HepG2 (cell line): ENCODE measurements at regions not wholly inside any gene's neighbourhood (a gene's known extent, or its start where the extent isn't known, plus 50 kb on each side); places are given as distances from the start of the nearest gene placed in this dataset.
A peak's percentile ranks its signal among the peaks of the same experiment; 100 is the strongest.

Source experiments
- EED ChIP-seq: sonication (generic); formaldehyde crosslinking; IDR thresholded peaks from 2 replicates; pipeline ENCODE4 v1.5.0; 2020; ENCODE audit warnings: mild to moderate bottlenecking, missing genetic modification reagents
- FOXC1 ChIP-seq: sonication (generic); formaldehyde crosslinking; IDR thresholded peaks from 2 replicates; pipeline ENCODE4 v1.8.0; 2022; ENCODE audit warnings: mild to moderate bottlenecking, missing genetic modification reagents, borderline replicate concordance
- HOXA5 ChIP-seq: sonication (generic); formaldehyde crosslinking; IDR thresholded peaks from 2 replicates; pipeline ENCODE4 v1.4.0; 2020; ENCODE audit warnings: missing genetic modification reagents
- JUN ChIP-seq: sonication (generic); formaldehyde crosslinking; IDR thresholded peaks from 2 replicates; pipeline ENCODE4 v1.4.0; 2020; ENCODE audit warnings: mild to moderate bottlenecking, missing genetic modification reagents
- NR2C2 ChIP-seq: sonication (generic); formaldehyde crosslinking; IDR thresholded peaks from 2 replicates; pipeline ENCODE4 v1.4.0; 2020; ENCODE audit warnings: missing genetic modification reagents, mild to moderate bottlenecking, moderate library complexity, borderline replicate concordance
- RBFOX2 ChIP-seq: fragments of 200-400 bp; formaldehyde crosslinking; IDR thresholded peaks from 2 replicates; pipeline ENCODE4 v1.6.1; 2017; ENCODE audit warnings: low read depth, mild to moderate bottlenecking, low read length
- RBM39 ChIP-seq: fragments of 200-400 bp; formaldehyde crosslinking; IDR thresholded peaks from one replicate; pipeline ENCODE4 v1.6.1; 2018; ENCODE audit warnings: antibody characterized with exemption, mild to moderate bottlenecking, low read depth, low read length; ENCODE audit not compliant: poor library complexity, severe bottlenecking
- SATB2 ChIP-seq: sonication (generic); formaldehyde crosslinking; IDR thresholded peaks from 2 replicates; pipeline ENCODE4 v1.5.0; 2020; ENCODE audit warnings: missing genetic modification reagents
- ZBTB21 ChIP-seq: sonication (generic); formaldehyde crosslinking; IDR thresholded peaks from 2 replicates; pipeline ENCODE4 v1.4.0; 2020; ENCODE audit warnings: missing genetic modification reagents
- ZFP36L1 ChIP-seq: sonication (generic); formaldehyde crosslinking; IDR thresholded peaks from 2 replicates; pipeline ENCODE4 v1.8.0; 2022; ENCODE audit warnings: mild to moderate bottlenecking, missing genetic modification reagents, moderate library complexity
- ZNF34 ChIP-seq: sonication (generic); formaldehyde crosslinking; IDR thresholded peaks from 2 replicates; pipeline ENCODE4 v1.4.0; 2020; ENCODE audit warnings: mild to moderate bottlenecking, missing genetic modification reagents, borderline replicate concordance
- ZNF557 ChIP-seq: sonication (generic); formaldehyde crosslinking; IDR thresholded peaks from 2 replicates; pipeline ENCODE4 v1.4.0; 2020; ENCODE audit warnings: missing genetic modification reagents
- ZNF614 ChIP-seq: IDR thresholded peaks from 2 replicates; pipeline ENCODE4 v1.6.1; 2018; ENCODE audit warnings: missing biosample characterization, missing genetic modification reagents, inconsistent platforms, borderline replicate concordance
- ZNF619 ChIP-seq: sonication (generic); formaldehyde crosslinking; IDR thresholded peaks from 2 replicates; pipeline ENCODE4 v1.4.0; 2020; ENCODE audit warnings: mild to moderate bottlenecking, missing genetic modification reagents
- ZNF879 ChIP-seq: sonication (generic); formaldehyde crosslinking; IDR thresholded peaks from 2 replicates; pipeline ENCODE4 v1.8.1; 2023; ENCODE audit warnings: missing genetic modification reagents
- TF ChIP-seq, protein P1 (sequence below): sonication (generic); formaldehyde crosslinking; IDR thresholded peaks from 2 replicates; pipeline ENCODE4 v1.9.0; 2021; ENCODE audit warnings: missing genetic modification reagents, borderline replicate concordance
- TF ChIP-seq, protein P2 (sequence below): IDR thresholded peaks from 2 replicates; pipeline ENCODE4 v1.6.1; 2012; ENCODE audit warnings: low read length, improper control_type of control experiment
- TF ChIP-seq, protein P3 (sequence below): sonication (generic); formaldehyde crosslinking; IDR thresholded peaks from 2 replicates; pipeline ENCODE4 v1.4.0; 2020; ENCODE audit warnings: missing genetic modification reagents
- TF ChIP-seq, protein P4 (sequence below): sonication (generic); formaldehyde crosslinking; IDR thresholded peaks from 2 replicates; pipeline ENCODE4 v1.4.0; 2020; ENCODE audit warnings: missing genetic modification reagents, low read depth, mild to moderate bottlenecking, borderline replicate concordance
- TF ChIP-seq, protein P5 (sequence below): sonication (generic); formaldehyde crosslinking; IDR thresholded peaks from 2 replicates; pipeline ENCODE4 v1.5.0; 2020; ENCODE audit warnings: missing genetic modification reagents

DNA sequence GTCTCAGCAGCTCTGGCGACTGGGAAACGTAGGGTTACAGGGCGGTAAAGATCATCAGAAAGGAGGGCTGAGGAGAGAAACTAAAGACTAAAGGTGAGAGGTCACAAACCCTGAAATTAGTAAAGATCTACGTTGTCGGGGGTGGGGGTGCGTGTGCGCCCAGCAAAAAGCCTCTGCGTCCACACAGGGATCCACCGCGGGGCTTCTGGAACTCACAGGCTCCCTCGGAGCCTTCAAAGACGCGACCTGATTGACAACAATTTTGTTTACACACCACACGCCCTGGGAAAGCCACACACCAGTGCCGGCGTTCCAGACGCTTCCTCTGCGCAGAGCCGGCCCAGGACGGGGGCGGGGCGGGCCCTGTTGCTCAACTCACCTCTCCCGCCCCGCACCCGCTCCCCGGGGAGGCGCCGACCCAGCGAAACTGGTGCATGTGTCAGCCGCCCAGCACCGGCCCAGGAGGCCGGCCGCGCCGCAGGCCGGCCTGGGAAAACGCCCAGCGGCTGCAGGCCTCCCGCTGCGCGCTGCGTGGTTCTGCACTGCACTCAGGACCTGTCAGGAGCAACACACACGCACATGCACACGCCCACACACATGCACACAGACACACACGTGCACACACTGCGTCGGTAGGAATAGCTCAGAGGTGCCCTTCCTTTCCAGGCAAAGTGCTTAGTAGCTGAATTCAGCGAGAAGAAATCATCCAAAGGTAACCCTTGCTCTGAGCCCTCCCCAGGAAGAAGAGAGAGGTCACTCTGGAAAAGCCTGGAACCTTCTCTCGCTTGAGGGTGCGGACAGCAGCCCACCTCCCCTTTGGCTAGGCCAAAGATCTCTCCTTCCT lies 57.2 kb upstream of the ARID1B start (continued):
- TF ChIP-seq ZNF879 (CRISPR knock-in tag) (peak; percentile 91), ZNF34 (0 out of 2 replicates have a peak, but pooled peaks have one; percentile 24), ZNF557 (peak; percentile 46; the same call in 1 of the 2 replicates), NR2C2 (CRISPR knock-in tag) (peak; percentile 83), ZBTB21 (CRISPR knock-in tag) (peak; percentile 42; the same call in 1 of the 2 replicates), EED (peak; percentile 88; the same call in 1 of the 2 replicates), ZNF614 (CRISPR knock-in tag) (peak; percentile 91), FOXC1 (peak; percentile 99), HOXA5 (peak; percentile 98), JUN (CRISPR knock-in tag) (peak; percentile 61), RBM39 (peak; percentile 65), RBFOX2 (peak; percentile 68), SATB2 (CRISPR knock-in tag) (0 out of 2 replicates have a peak, but pooled peaks have one; percentile 92), ZFP36L1 (CRISPR knock-in tag) (peak; percentile 74; the same call in 1 of the 2 replicates), ZNF619 (CRISPR knock-in tag) (no peak; the same call in 1 of the 2 replicates)
- TF ChIP-seq, protein P1, sequence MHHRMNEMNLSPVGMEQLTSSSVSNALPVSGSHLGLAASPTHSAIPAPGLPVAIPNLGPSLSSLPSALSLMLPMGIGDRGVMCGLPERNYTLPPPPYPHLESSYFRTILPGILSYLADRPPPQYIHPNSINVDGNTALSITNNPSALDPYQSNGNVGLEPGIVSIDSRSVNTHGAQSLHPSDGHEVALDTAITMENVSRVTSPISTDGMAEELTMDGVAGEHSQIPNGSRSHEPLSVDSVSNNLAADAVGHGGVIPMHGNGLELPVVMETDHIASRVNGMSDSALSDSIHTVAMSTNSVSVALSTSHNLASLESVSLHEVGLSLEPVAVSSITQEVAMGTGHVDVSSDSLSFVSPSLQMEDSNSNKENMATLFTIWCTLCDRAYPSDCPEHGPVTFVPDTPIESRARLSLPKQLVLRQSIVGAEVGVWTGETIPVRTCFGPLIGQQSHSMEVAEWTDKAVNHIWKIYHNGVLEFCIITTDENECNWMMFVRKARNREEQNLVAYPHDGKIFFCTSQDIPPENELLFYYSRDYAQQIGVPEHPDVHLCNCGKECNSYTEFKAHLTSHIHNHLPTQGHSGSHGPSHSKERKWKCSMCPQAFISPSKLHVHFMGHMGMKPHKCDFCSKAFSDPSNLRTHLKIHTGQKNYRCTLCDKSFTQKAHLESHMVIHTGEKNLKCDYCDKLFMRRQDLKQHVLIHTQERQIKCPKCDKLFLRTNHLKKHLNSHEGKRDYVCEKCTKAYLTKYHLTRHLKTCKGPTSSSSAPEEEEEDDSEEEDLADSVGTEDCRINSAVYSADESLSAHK (CRISPR knock-in tag) = no peak
- TF ChIP-seq, protein P2, sequence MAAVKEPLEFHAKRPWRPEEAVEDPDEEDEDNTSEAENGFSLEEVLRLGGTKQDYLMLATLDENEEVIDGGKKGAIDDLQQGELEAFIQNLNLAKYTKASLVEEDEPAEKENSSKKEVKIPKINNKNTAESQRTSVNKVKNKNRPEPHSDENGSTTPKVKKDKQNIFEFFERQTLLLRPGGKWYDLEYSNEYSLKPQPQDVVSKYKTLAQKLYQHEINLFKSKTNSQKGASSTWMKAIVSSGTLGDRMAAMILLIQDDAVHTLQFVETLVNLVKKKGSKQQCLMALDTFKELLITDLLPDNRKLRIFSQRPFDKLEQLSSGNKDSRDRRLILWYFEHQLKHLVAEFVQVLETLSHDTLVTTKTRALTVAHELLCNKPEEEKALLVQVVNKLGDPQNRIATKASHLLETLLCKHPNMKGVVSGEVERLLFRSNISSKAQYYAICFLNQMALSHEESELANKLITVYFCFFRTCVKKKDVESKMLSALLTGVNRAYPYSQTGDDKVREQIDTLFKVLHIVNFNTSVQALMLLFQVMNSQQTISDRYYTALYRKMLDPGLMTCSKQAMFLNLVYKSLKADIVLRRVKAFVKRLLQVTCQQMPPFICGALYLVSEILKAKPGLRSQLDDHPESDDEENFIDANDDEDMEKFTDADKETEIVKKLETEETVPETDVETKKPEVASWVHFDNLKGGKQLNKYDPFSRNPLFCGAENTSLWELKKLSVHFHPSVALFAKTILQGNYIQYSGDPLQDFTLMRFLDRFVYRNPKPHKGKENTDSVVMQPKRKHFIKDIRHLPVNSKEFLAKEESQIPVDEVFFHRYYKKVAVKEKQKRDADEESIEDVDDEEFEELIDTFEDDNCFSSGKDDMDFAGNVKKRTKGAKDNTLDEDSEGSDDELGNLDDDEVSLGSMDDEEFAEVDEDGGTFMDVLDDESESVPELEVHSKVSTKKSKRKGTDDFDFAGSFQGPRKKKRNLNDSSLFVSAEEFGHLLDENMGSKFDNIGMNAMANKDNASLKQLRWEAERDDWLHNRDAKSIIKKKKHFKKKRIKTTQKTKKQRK = no peak
- TF ChIP-seq, protein P3, sequence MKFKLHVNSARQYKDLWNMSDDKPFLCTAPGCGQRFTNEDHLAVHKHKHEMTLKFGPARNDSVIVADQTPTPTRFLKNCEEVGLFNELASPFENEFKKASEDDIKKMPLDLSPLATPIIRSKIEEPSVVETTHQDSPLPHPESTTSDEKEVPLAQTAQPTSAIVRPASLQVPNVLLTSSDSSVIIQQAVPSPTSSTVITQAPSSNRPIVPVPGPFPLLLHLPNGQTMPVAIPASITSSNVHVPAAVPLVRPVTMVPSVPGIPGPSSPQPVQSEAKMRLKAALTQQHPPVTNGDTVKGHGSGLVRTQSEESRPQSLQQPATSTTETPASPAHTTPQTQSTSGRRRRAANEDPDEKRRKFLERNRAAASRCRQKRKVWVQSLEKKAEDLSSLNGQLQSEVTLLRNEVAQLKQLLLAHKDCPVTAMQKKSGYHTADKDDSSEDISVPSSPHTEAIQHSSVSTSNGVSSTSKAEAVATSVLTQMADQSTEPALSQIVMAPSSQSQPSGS (CRISPR knock-in tag) = peak; percentile 71
- TF ChIP-seq, protein P4, sequence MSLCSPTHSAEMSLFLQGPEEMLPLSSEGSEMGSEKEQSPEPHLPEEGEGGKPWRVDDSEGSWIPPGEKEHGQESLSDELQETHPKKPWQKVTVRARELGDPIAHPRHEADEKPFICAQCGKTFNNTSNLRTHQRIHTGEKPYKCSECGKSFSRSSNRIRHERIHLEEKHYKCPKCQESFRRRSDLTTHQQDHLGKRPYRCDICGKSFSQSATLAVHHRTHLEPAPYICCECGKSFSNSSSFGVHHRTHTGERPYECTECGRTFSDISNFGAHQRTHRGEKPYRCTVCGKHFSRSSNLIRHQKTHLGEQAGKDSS = peak; percentile 86
- TF ChIP-seq, protein P5, sequence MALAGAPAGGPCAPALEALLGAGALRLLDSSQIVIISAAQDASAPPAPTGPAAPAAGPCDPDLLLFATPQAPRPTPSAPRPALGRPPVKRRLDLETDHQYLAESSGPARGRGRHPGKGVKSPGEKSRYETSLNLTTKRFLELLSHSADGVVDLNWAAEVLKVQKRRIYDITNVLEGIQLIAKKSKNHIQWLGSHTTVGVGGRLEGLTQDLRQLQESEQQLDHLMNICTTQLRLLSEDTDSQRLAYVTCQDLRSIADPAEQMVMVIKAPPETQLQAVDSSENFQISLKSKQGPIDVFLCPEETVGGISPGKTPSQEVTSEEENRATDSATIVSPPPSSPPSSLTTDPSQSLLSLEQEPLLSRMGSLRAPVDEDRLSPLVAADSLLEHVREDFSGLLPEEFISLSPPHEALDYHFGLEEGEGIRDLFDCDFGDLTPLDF = peak; percentile 94
